ENCODE measurements at regions not wholly inside any gene's neighbourhood (a gene's known extent, or its start where the extent isn't known, plus 50 kb on each side); places are given as distances from the start of the nearest gene placed in this dataset.
"Not testable (repeated sequence)": the region's sequence is repeated elsewhere in the genome, so short reads cannot be mapped to it uniquely, and the experiment has no call there.

- DNase-seq (ENCODE audit: low read depth in 4 of 4, low spot score in 2 of 4) = not testable (repeated sequence)
Measured at GRCh38 chr10:30703446-30703845, 73.9 kb upstream of the LYZL2 start.

DNA sequence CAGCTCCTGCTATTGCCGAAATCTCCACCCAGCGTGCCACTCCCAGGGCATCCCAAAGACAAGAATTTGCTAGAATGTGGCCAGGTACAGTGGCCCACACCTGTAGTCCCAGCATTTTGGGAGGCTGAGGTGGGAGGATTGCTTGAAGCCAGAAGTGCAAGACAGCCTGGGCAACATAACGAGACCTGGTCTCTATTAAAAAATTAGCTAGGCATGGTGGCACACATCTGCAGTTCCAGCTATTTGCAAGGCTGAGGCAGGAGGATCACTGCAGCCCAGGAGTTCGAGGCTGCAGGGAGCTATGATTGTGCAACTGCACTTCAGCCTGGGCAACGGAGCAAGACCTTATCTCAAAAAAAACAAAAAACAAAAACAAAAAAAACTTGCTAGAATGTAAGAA, 73.3 kb upstream of the LYZL2 start:
- no peak for DNase-seq (ENCODE audit: low read depth in 4 of 4, low spot score in 2 of 4)

- no peak for DNase-seq (ENCODE audit: low read depth in 4 of 4, low spot score in 2 of 4)
Measured at GRCh38 chr10:30701451-30702173, 72.1 kb upstream of the LYZL2 start.

GRCh38 chr10:30697806-30698205, 68.3 kb upstream of the LYZL2 start:
- DNase-seq (ENCODE audit: low read depth in 4 of 4, low spot score in 2 of 4) = no peak

DNA sequence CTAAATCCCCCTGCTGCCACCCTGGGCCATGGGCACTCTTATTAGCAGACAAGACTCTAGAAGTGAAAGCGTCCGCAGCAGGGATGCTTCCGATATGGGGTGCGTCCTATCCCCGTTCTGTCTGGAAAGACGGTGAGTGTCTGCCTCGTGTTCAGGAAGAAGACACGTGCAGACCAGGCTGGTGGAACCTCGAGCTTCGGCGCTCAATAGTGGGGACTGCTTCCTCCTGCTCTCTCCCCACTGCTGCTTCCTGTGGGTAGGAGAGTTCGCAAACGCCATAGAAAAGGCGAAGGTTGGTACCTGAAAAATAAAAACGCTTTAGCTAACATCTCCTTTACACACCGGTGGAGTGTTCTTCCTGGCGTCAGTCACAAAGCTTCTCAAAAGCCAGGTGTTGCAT, 67.7 kb upstream of the LYZL2 start:
- DNase-seq (ENCODE audit: low read depth in 4 of 4, low spot score in 2 of 4) = not testable (repeated sequence)

DNA sequence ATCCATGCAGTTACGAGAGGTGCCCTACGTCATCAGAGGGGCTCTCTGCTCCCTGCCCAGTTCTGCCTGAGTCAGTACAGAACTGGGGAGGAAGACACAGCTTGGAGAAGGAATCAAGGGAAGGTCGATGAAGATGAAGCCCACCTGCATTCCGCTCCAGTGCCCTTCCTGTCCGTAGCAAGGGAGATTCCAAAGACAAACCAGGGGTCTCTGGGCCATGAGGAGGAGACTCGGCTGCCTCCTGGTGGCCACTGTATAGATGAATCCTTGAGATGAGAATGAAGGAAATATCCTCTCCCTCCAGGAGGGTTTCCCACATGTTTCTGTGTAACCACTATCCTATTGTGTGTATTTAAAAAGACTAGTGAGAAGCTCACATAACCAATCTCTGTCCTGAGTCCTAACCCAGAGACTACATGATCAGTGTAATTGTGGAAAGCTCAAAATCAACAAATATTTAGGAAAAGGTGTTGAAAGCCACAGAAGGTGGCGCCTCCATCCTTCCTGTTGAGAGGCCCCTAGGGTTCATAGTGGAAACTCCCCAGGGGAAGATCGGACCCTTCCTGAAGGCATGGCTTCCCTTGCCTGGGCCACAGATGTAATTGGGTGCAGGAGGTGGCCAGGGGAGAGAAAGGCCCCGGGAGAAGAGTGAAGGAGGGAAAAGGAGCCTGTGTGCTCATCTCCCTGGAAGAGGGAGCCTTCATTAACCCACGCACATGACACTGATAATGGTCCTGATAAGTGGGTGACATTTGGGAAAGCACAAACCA, 67.0 kb upstream of the LYZL2 start:
- not testable (repeated sequence) for DNase-seq (ENCODE audit: low read depth in 4 of 4, low spot score in 2 of 4)

DNA sequence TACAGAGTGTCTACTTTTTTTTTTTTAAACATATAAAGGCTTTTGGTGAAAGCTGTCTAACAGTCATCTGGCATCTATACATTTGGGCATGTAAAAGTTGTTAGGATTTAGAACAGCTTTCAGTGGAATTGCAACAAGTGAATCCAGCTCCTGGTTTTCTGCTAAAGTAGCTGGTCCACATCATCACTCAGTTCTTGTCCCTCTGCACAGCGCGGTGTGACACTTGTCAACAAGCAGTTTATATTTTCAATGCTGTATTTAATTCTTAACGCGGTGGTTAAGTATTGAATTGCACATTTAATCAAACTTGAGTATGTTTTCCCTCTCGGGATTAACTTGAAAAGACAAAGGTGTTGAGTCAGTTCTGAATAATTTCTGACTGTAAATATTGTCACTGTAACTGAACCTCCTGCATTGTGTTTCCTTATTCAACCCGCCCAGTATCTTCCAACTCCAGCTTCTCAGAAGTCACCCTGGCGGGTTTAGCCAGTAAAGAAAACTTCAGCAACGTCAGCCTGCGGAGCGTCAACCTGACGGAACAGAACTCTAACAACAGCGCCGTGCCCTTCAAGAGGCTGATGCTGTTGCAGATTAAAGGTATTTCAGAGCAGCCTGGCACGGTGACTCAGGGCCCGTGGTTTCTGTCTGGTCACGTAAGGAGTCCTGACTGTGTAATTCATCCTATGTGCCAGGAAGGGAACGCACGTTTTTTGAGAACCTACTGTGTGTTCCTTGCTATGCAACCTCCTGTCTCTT, 66.1 kb upstream of the LYZL2 start:
- DNase-seq (ENCODE audit: low read depth in 4 of 4, low spot score in 2 of 4) = not testable (repeated sequence)

GRCh38 chr10:30694518-30695228, 65.1 kb upstream of the LYZL2 start:
- no peak for DNase-seq (ENCODE audit: low read depth in 4 of 4, low spot score in 2 of 4)

DNA sequence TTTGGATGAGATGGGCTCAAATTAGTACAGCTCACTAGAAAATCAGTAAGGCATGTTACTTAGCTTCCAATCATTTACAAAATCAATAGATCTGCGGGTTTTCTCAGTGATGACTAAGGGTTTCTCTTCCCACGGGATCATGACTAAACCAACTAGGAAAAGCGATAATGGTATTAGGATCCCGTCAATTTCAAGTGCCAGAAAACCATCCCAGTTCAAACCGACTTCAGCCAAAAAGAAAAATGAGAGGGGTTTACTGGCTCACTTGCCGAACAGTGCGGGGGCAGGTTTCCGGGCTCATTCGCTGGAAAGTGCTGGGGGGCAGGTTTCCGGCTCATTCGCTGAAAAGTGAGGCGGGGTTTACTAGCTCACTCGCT, 62.1 kb upstream of the LYZL2 start:
- no peak for DNase-seq (ENCODE audit: low read depth in 4 of 4, low spot score in 2 of 4)

GRCh38 chr10:30690948-30691638, 61.5 kb upstream of the LYZL2 start:
- not testable (repeated sequence) for DNase-seq (ENCODE audit: low read depth in 4 of 4, low spot score in 2 of 4)

DNA sequence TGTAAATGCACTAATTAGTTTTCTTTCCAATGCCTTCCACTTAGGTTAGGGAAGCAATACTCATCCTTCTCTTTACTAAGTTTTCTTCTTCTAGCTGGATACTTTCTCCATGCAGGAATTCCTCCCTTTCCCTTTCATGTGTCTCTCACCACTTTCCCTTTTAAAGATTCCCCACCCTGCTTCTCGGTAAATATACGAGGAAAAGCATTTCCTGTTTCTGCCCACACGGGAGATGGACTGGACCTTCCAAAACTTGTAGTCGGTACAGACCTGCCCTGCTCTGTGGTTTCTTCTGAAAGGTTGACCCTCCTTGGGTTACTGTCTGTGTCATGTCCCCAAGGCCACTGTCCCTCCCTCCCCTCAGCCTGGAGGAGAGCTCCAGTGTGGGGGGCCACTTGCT, 58.9 kb upstream of the LYZL2 start:
- DNase-seq (ENCODE audit: low read depth in 4 of 4, low spot score in 2 of 4) = no peak

- DNase-seq (ENCODE audit: low read depth in 4 of 4, low spot score in 2 of 4) = peak; percentile 45 to 70 (median 60)
Measured at GRCh38 chr10:30687698-30688213, 58.2 kb upstream of the LYZL2 start.

DNA sequence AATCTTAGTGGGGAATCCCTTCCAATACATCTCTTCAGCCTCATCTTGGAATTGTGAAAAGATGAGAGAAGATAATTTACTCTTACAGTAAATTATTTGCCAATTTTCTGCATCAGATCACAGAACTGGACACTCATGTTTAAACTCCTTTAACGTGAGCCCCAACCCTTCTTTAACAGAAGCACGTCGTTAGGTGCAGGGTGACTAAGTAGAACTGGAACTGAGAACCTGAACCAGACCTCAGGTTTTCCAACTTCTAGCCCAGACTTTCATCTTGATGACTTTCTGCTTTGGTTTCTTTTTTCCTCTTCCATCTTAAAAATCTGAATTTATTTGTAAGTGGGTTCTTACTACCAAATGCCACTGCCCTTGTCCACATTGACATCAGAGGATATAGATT, 57.2 kb upstream of the LYZL2 start:
- no peak for DNase-seq (ENCODE audit: low read depth in 4 of 4, low spot score in 2 of 4)

DNA sequence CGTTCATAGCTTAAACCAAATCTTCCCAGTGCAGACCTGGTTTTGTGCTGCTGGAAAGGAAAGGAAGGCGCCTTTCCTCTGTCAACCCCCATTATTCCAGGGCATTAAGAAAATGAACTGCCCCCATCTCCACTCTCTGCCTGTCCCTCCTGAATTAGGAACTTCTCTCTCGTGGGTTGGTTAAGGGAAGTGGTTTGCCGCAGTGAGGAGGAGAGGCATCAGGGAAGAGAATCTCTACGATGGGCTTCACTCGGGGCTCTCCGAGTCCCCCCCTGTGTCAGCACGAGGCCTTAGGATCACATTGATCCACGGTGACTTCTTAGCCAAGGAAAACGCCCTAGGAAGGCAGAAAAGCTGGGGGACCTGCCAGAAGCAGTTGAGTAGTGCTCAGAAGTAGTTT, 53.9 kb upstream of the LYZL2 start:
- DNase-seq (ENCODE audit: low read depth in 4 of 4, low spot score in 2 of 4) = no peak

GRCh38 chr10:30682377-30683199, 53.0 kb upstream of the LYZL2 start:
- not testable (repeated sequence) for DNase-seq (ENCODE audit: low read depth in 4 of 4, low spot score in 2 of 4)

DNA sequence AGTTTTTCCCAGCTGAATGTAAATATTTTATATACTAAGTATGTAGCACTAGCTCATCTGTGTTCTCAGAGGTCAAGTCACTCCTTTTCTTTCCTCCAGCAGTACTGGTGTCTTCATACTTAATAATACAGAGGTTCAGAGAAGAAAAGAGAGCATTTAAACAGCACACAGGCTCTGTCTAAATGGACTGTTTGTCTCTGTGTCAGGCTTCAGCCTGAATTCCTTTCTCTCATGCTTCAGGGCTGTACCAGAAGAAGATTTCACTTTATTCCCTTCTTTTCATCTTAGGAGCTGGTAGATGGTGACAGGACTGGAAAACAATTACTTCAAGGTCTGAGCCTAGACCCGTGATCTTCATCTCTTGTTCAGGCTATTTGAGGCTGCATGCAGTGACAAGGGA, 51.4 kb upstream of the LYZL2 start:
- no peak for DNase-seq (ENCODE audit: low read depth in 4 of 4, low spot score in 2 of 4)

Measured in left renal cortex interstitium (tissue), 4 donors.